Bronchial epithelial cell (primary cell): ENCODE measurements at regions not wholly inside any gene's neighbourhood (a gene's known extent, or its start where the extent isn't known, plus 50 kb on each side); places are given as distances from the start of the nearest gene placed in this dataset.

Source experiments
- DNase-seq: peaks from one replicate; pipeline ENCODE4 v3.0.0-alpha.2; 2010; ENCODE audit warnings: low read depth
- FAIRE-seq: peaks from 2 replicates; lab custom pipeline; 2011; peaks lifted over from hg19 to GRCh38; lab: Jason Lieb, UNC
- H3K27me3 ChIP-seq: 2 replicates; pipeline ENCODE4 v1.5.1; 2011; ENCODE audit warnings: low read length; ENCODE audit not compliant: control insufficient read depth, insufficient read depth
- H3K36me3 ChIP-seq: 2 replicates; pipeline ENCODE4 v1.5.1; 2011; ENCODE audit warnings: low read length; ENCODE audit not compliant: control insufficient read depth, insufficient read depth
- H3K4me3 ChIP-seq: 2 replicates; pipeline ENCODE4 v1.5.1; 2011; ENCODE audit warnings: mild to moderate bottlenecking, low read depth, low read length, control low read depth
- CTCF ChIP-seq: IDR thresholded peaks from 2 replicates; pipeline ENCODE4 v1.5.1; 2011; ENCODE audit warnings: mild to moderate bottlenecking, moderate library complexity, low read length, control low read depth, inconsistent platforms; ENCODE audit not compliant: insufficient read depth, severe bottlenecking

- Histone ChIP-seq H3K27me3 (peaks cover 2% of the 10 kb centered on the region), H3K4me3 (no peak overlapping the region), H3K36me3 (no peaks in the 10 kb centered on the region)
- no peak for DNase-seq
- no peak for TF ChIP-seq CTCF
- no peak for FAIRE-seq
Observed at GRCh38 chr20:40522405-40522804, 166.6 kb downstream of the MAFB start.

GRCh38 chr20:40521962-40522361, 167.1 kb downstream of the MAFB start:
- no peak overlapping the region for H3K4me3 ChIP-seq
- H3K27me3 ChIP-seq = peaks cover 2% of the 10 kb centered on the region
- FAIRE-seq = no peak
- no peak for DNase-seq
- TF ChIP-seq CTCF = no peak
- no peaks in the 10 kb centered on the region for H3K36me3 ChIP-seq

GRCh38 chr20:40519918-40520317, 169.1 kb downstream of the MAFB start:
- FAIRE-seq (no peak), DNase-seq (no peak)
- Histone ChIP-seq H3K4me3 (no peak overlapping the region), H3K27me3 (peaks cover 2% of the 10 kb centered on the region), H3K36me3 (no peaks in the 10 kb centered on the region)
- TF ChIP-seq CTCF = no peak

GRCh38 chr20:40512994-40513393, 176.0 kb downstream of the MAFB start:
- FAIRE-seq (no peak), DNase-seq (peak; percentile 13)
- H3K4me3 ChIP-seq = no peak overlapping the region
- H3K36me3 ChIP-seq = no peaks in the 10 kb centered on the region
- H3K27me3 ChIP-seq = no peaks in the 10 kb centered on the region
- no peak for TF ChIP-seq CTCF

GRCh38 chr20:40512591-40512990, 176.4 kb downstream of the MAFB start:
- Histone ChIP-seq H3K36me3 (no peaks in the 10 kb centered on the region), H3K27me3 (no peaks in the 10 kb centered on the region), H3K4me3 (no peak overlapping the region)
- no peak for TF ChIP-seq CTCF
- FAIRE-seq (no peak), DNase-seq (no peak)

- TF ChIP-seq CTCF = no peak
- Histone ChIP-seq H3K4me3 (no peak overlapping the region), H3K27me3 (no peaks in the 10 kb centered on the region), H3K36me3 (no peaks in the 10 kb centered on the region)
- FAIRE-seq (no peak), DNase-seq (peak; percentile 32)
Observed at GRCh38 chr20:40511478-40511877, 177.6 kb downstream of the MAFB start.
